Panc1 (cell line): ENCODE measurements at regions not wholly inside any gene's neighbourhood (a gene's known extent, or its start where the extent isn't known, plus 50 kb on each side); places are given as distances from the start of the nearest gene placed in this dataset.

Source experiments
- ATAC-seq: fragments of 200-7000 bp; cut with Tn5 transposase; 2 replicates; pipeline ENCODE4 v1.9.1; 2020; ENCODE audit warnings: mild to moderate bottlenecking, moderate library complexity
- BruUV-seq: library from RNA; stranded (reverse); fragments of 400-500 nt; replicated peaks from 2 replicates; lab custom pipeline; 2021; lab: Mats Ljungman, UMichigan
- CTCF ChIA-PET: fragments of 300-600 bp; sonication (Branson Sonifier 250); formaldehyde crosslinking; loops from one replicate; lab custom pipeline; 2022; ENCODE audit warnings: antibody characterized with exemption; lab: Charles Lee
- POLR2A ChIA-PET: fragments of 300-600 bp; sonication (Branson Sonifier 250); formaldehyde crosslinking; loops from one replicate; lab custom pipeline; 2022; ENCODE audit warnings: antibody characterized with exemption; lab: Charles Lee
- DNase-seq: peaks from one replicate; pipeline ENCODE4 v3.0.0-alpha.2; 2010; ENCODE audit warnings: low read depth, low spot score
- H3K27ac ChIP-seq: 2 replicates; pipeline ENCODE4 v1.5.1; 2011; ENCODE audit warnings: mild to moderate bottlenecking, low read length, inconsistent platforms
- H3K27me3 ChIP-seq: fragments of 200-500 bp; sonication (Bioruptor generic); 2 replicates; pipeline ENCODE4 v1.6.0; 2014; ENCODE audit warnings: low read length, inconsistent platforms; ENCODE audit not compliant: control insufficient read depth, insufficient read depth
- H3K36me3 ChIP-seq: fragments of 200-500 bp; sonication (Bioruptor generic); 2 replicates; pipeline ENCODE4 v1.5.1; 2014; ENCODE audit warnings: inconsistent platforms, mild to moderate bottlenecking, low read length, moderate library complexity; ENCODE audit not compliant: control insufficient read depth, insufficient read depth
- H3K4me1 ChIP-seq: 2 replicates; pipeline ENCODE4 v1.5.1; 2011; ENCODE audit warnings: inconsistent platforms, mild to moderate bottlenecking, low read length, moderate library complexity; ENCODE audit not compliant: control insufficient read depth, insufficient read depth
- H3K4me3 ChIP-seq, 2 experiments: 2 replicates each; pipeline ENCODE4 v1.5.1; 2011 to 2012; ENCODE audit warnings: low read depth in 2 of 2, low read length in 2 of 2, mild to moderate bottlenecking in 2 of 2, inconsistent platforms in 1 of 2, moderate library complexity in 1 of 2
- H3K9me3 ChIP-seq: fragments of 200-500 bp; sonication (Bioruptor generic); 2 replicates; pipeline ENCODE4 v1.5.1; 2014; ENCODE audit warnings: low read depth, mild to moderate bottlenecking, inconsistent platforms, low read length, moderate library complexity; ENCODE audit not compliant: control insufficient read depth, insufficient read depth
- POLR2AphosphoS5 ChIP-seq: IDR thresholded peaks from 2 replicates; pipeline ENCODE4 v1.6.1; 2012; ENCODE audit warnings: mild to moderate bottlenecking, low read depth, low read length, moderate library complexity
- SIN3A ChIP-seq: IDR thresholded peaks from 2 replicates; pipeline ENCODE4 v1.6.1; 2012; ENCODE audit warnings: low read depth, mild to moderate bottlenecking, low read length, moderate library complexity, borderline replicate concordance; ENCODE audit not compliant: insufficient read depth
- TCF7L2 ChIP-seq: IDR thresholded peaks from 2 replicates; pipeline ENCODE4 v1.6.1; 2011; ENCODE audit warnings: mild to moderate bottlenecking, low read depth, low read length, inconsistent platforms
- in situ Hi-C: cut with HindIII; loops from 2 replicates; pipeline ENCODE4 v1.10.0; 2016; ENCODE audit warnings: low sequenced_read_pairs, low pct_unique_long_range_greater_than_20kb
- intact Hi-C: fragments of 100-400 bp; cut with micrococcal nuclease; formaldehyde crosslinking; loops from one replicate; pipeline ENCODE4 v1.10.0; 2022; ENCODE audit not compliant: unreplicated experiment
- TF ChIP-seq, protein P1 (sequence below), 2 experiments: IDR thresholded peaks; 2 replicates each; pipeline ENCODE4 v1.6.1; 2011 to 2012; ENCODE audit warnings: low read depth in 2 of 2, control low read depth in 1 of 2, low read length in 1 of 2, mild to moderate bottlenecking in 1 of 2, moderate library complexity in 1 of 2; ENCODE audit not compliant: insufficient read depth in 1 of 2
- TF ChIP-seq, protein P2 (sequence below): fragments of 450-650 bp; IDR thresholded peaks from 2 replicates; pipeline ENCODE4 v1.5.1; 2017; ENCODE audit warnings: mild to moderate bottlenecking

DNA sequence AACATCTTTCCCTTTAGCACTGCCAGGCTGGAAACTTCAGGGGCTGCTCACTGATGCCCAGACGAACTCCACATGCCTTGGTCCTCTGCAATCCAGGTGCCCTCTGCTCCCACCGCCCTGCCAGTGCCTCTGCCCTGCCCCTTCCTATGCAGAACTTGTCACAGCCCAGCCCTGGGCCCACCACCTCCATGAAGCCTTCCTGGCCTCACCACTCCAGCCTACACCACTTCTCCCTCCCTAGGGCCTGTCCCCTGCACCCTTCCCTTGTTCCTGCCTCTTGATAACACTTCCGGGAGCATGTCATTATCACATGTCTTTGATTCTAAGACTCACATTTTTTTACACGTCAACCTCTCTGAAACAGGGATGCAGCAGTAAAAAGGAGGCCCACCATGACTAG lies 627.2 kb downstream of the UQCRFS1 start:
- intact Hi-C loops = no loop called here
- no peaks in the 10 kb centered on the region for H3K4me1 ChIP-seq
- no peak overlapping the region for H3K27ac ChIP-seq
- no peak overlapping the region for H3K4me3 ChIP-seq
- in situ Hi-C loops = no loop called here
- no peak for ATAC-seq
- H3K36me3 ChIP-seq = no peaks in the 10 kb centered on the region
- CTCF ChIA-PET = no interaction called here
- no peak for DNase-seq
- POLR2A ChIA-PET = no interaction called here
- TF ChIP-seq, protein P1, sequence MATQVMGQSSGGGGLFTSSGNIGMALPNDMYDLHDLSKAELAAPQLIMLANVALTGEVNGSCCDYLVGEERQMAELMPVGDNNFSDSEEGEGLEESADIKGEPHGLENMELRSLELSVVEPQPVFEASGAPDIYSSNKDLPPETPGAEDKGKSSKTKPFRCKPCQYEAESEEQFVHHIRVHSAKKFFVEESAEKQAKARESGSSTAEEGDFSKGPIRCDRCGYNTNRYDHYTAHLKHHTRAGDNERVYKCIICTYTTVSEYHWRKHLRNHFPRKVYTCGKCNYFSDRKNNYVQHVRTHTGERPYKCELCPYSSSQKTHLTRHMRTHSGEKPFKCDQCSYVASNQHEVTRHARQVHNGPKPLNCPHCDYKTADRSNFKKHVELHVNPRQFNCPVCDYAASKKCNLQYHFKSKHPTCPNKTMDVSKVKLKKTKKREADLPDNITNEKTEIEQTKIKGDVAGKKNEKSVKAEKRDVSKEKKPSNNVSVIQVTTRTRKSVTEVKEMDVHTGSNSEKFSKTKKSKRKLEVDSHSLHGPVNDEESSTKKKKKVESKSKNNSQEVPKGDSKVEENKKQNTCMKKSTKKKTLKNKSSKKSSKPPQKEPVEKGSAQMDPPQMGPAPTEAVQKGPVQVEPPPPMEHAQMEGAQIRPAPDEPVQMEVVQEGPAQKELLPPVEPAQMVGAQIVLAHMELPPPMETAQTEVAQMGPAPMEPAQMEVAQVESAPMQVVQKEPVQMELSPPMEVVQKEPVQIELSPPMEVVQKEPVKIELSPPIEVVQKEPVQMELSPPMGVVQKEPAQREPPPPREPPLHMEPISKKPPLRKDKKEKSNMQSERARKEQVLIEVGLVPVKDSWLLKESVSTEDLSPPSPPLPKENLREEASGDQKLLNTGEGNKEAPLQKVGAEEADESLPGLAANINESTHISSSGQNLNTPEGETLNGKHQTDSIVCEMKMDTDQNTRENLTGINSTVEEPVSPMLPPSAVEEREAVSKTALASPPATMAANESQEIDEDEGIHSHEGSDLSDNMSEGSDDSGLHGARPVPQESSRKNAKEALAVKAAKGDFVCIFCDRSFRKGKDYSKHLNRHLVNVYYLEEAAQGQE (IDR thresholded peaks at IDR 0.05; ENCODE audit: insufficient read depth in 1 of 2, low read depth in 2 of 2, low read length in 1 of 2) = no peak
- TF ChIP-seq POLR2AphosphoS5 (no peak), SIN3A (no peak), TCF7L2 (no peak)
- TF ChIP-seq, protein P2, sequence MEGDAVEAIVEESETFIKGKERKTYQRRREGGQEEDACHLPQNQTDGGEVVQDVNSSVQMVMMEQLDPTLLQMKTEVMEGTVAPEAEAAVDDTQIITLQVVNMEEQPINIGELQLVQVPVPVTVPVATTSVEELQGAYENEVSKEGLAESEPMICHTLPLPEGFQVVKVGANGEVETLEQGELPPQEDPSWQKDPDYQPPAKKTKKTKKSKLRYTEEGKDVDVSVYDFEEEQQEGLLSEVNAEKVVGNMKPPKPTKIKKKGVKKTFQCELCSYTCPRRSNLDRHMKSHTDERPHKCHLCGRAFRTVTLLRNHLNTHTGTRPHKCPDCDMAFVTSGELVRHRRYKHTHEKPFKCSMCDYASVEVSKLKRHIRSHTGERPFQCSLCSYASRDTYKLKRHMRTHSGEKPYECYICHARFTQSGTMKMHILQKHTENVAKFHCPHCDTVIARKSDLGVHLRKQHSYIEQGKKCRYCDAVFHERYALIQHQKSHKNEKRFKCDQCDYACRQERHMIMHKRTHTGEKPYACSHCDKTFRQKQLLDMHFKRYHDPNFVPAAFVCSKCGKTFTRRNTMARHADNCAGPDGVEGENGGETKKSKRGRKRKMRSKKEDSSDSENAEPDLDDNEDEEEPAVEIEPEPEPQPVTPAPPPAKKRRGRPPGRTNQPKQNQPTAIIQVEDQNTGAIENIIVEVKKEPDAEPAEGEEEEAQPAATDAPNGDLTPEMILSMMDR = no peak
- no peaks in the 10 kb centered on the region for H3K9me3 ChIP-seq
- H3K27me3 ChIP-seq = no peaks in the 10 kb centered on the region
- no TSS peak for BruUV-seq

DNA sequence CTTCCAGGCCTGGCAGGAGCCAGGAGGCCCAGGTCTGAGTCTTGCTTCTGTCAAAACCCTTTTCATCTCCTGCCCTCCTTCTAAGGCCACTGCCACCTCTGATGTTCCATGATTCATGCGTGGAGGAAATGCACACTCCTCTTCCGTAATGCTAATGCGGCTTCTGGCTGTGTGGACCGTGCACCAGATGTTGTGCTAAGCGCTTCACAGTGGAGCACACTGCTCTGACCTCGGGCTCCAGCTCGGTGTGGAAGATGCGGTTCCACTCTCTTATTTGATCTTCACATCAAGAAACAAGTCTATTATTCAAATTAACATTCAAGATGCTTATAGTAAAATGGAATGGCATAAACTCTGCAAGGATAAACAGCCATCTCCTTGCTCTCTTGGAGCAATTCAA lies 629.2 kb downstream of the UQCRFS1 start:
- no peaks in the 10 kb centered on the region for H3K36me3 ChIP-seq
- ATAC-seq (no peak), DNase-seq (no peak)
- ChIA-PET CTCF (no interaction called here), POLR2A (no interaction called here)
- BruUV-seq = no TSS peak
- no peaks in the 10 kb centered on the region for H3K4me1 ChIP-seq
- in situ Hi-C loops (no loop called here), intact Hi-C loops (no loop called here)
- H3K4me3 ChIP-seq = no peak overlapping the region
- H3K27me3 ChIP-seq = no peaks in the 10 kb centered on the region
- H3K27ac ChIP-seq = no peak overlapping the region
- no peaks in the 10 kb centered on the region for H3K9me3 ChIP-seq
- TF ChIP-seq, protein P2 = no peak
- no peak for TF ChIP-seq SIN3A
- TF ChIP-seq POLR2AphosphoS5 = no peak
- TF ChIP-seq TCF7L2 = no peak
- TF ChIP-seq, protein P1 (IDR thresholded peaks at IDR 0.05; ENCODE audit: insufficient read depth in 1 of 2, low read depth in 2 of 2, low read length in 1 of 2) = no peak
